GM12892 (cell line): ENCODE measurements at regions not wholly inside any gene's neighbourhood (a gene's known extent, or its start where the extent isn't known, plus 50 kb on each side); places are given as distances from the start of the nearest gene placed in this dataset.

Experiments
- POLR2A ChIP-seq: IDR thresholded peaks from 2 replicates; pipeline ENCODE4 v1.6.1; 2011; ENCODE audit warnings: low read depth, low read length, control low read depth
- POLR2AphosphoS5 ChIP-seq: IDR thresholded peaks from 2 replicates; pipeline ENCODE4 v1.6.1; 2011; ENCODE audit warnings: low read depth, low read length, control low read depth
- TAF1 ChIP-seq: IDR thresholded peaks from 2 replicates; pipeline ENCODE4 v1.6.1; 2011; ENCODE audit warnings: low read depth, mild to moderate bottlenecking, control low read depth, low read length, borderline replicate concordance

DNA sequence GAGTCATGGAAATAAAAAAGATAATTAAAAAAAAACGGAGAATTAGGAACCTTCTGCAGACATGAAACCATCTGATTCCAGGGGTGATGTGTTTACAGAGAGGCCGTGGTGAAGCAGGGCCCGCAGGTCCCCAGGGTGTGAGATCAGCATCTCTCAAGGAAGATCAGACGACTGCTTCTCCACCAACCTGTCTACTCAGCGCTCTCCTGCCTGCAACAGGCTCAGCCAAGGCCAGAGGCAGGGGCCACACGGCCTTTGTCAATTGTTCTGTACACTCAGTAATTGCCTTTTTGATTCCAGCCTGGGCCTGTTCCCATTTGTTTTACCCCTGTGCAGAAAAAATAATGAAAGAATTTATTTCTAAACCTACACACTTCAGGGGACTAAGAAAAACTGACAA, 124.6 kb downstream of the NXPE2 start:
- TF ChIP-seq POLR2A (no peak), POLR2AphosphoS5 (no peak), TAF1 (no peak)
